Peyer's patch (tissue), 4 donors: ENCODE measurements at regions not wholly inside any gene's neighbourhood (a gene's known extent, or its start where the extent isn't known, plus 50 kb on each side); places are given as distances from the start of the nearest gene placed in this dataset.

ENCODE experiments used
- DNase-seq, 3 donors: peaks; one replicate each; pipeline ENCODE4 v3.0.0-alpha.2; 2017 to 2019
- H3K27ac ChIP-seq, 4 donors: fragments of 200-600 bp; sonication (generic); one replicate each; pipeline ENCODE4 v1.5.1; 2016 to 2019
- H3K27me3 ChIP-seq, 2 donors: fragments of 200-600 bp; sonication (generic); one replicate each; pipeline ENCODE4 v1.5.1; 2019
- H3K36me3 ChIP-seq, 3 donors: fragments of 200-600 bp; sonication (generic); one replicate each; pipeline ENCODE4 v1.5.1; 2016 to 2019
- H3K4me1 ChIP-seq, 4 donors: fragments of 200-600 bp; sonication (generic); one replicate each; pipeline ENCODE4 v1.5.1; 2016 to 2019
- H3K4me3 ChIP-seq, 4 donors: fragments of 200-600 bp; sonication (generic); 1 replicate in 3 of 4; 2 replicates in 1 of 4; pipeline ENCODE4 v1.5.1; 2016 to 2019; ENCODE audit warnings: mild to moderate bottlenecking in 1 of 4
- H3K9me3 ChIP-seq, 4 donors: fragments of 200-600 bp; sonication (generic); one replicate each; pipeline ENCODE4 v1.5.1; 2016 to 2019; ENCODE audit warnings: mild to moderate bottlenecking in 1 of 4
- CTCF ChIP-seq, 6 experiments: fragments of 450-650 bp in 4 of 6; fragments of 200-600 bp in 2 of 6; sonication (generic) in 1 of 6; IDR thresholded peaks; one replicate each; pipeline ENCODE4 v1.5.1; 2017 to 2019; ENCODE audit warnings: antibody characterized with exemption in 6 of 6, mild to moderate bottlenecking in 3 of 6, moderate library complexity in 1 of 6
- POLR2A ChIP-seq, 2 donors: fragments of 450-650 bp; IDR thresholded peaks; one replicate each; pipeline ENCODE4 v1.5.1; 2017; ENCODE audit warnings: antibody characterized with exemption in 2 of 2, mild to moderate bottlenecking in 2 of 2, moderate library complexity in 2 of 2

GRCh38 chr4:3869661-3870566, 103.7 kb downstream of the ADRA2C start:
- Histone ChIP-seq H3K4me1 (peaks cover 0 to 6% (median 0%) of the 10 kb centered on the region in 4 donors), H3K9me3 (no peaks in the 10 kb centered on the region), H3K27me3 (peaks cover 0 to 4% of the 10 kb centered on the region in 2 donors), H3K27ac (no peak overlapping the region), H3K36me3 (no peaks in the 10 kb centered on the region), H3K4me3 (no peak overlapping the region)
- TF ChIP-seq CTCF (IDR thresholded peaks at IDR 0.05) (no peak), POLR2A (IDR thresholded peaks at IDR 0.05) (no peak)
- DNase-seq, result peak in 2 of 3 donors; percentile 22 to 34

GRCh38 chr4:3870567-3870962, 104.4 kb downstream of the ADRA2C start:
- no peaks in the 10 kb centered on the region for H3K36me3 ChIP-seq
- peaks cover 0 to 6% (median 0%) of the 10 kb centered on the region in 4 donors for H3K4me1 ChIP-seq
- peak in 2 of 3 donors; percentile 27 to 36 for DNase-seq
- H3K27ac ChIP-seq, result no peak overlapping the region
- no peak overlapping the region for H3K4me3 ChIP-seq
- no peaks in the 10 kb centered on the region for H3K9me3 ChIP-seq
- no peak for TF ChIP-seq POLR2A (IDR thresholded peaks at IDR 0.05)
- no peak for TF ChIP-seq CTCF (IDR thresholded peaks at IDR 0.05)
- peaks cover 0 to 4% of the 10 kb centered on the region in 2 donors for H3K27me3 ChIP-seq

- peaks cover 0 to 4% of the 10 kb centered on the region in 2 donors for H3K27me3 ChIP-seq
- H3K9me3 ChIP-seq, result no peaks in the 10 kb centered on the region
- no peaks in the 10 kb centered on the region for H3K36me3 ChIP-seq
- H3K27ac ChIP-seq, result no peak overlapping the region
- no peak overlapping the region for H3K4me3 ChIP-seq
- no peak for TF ChIP-seq POLR2A (IDR thresholded peaks at IDR 0.05)
- TF ChIP-seq CTCF (IDR thresholded peaks at IDR 0.05), result no peak
- DNase-seq, result peak in 2 of 3 donors; percentile 44 to 46
- peaks cover 0 to 6% (median 0%) of the 10 kb centered on the region in 4 donors for H3K4me1 ChIP-seq
Measured at GRCh38 chr4:3871181-3871852, 105.1 kb downstream of the ADRA2C start.

DNA sequence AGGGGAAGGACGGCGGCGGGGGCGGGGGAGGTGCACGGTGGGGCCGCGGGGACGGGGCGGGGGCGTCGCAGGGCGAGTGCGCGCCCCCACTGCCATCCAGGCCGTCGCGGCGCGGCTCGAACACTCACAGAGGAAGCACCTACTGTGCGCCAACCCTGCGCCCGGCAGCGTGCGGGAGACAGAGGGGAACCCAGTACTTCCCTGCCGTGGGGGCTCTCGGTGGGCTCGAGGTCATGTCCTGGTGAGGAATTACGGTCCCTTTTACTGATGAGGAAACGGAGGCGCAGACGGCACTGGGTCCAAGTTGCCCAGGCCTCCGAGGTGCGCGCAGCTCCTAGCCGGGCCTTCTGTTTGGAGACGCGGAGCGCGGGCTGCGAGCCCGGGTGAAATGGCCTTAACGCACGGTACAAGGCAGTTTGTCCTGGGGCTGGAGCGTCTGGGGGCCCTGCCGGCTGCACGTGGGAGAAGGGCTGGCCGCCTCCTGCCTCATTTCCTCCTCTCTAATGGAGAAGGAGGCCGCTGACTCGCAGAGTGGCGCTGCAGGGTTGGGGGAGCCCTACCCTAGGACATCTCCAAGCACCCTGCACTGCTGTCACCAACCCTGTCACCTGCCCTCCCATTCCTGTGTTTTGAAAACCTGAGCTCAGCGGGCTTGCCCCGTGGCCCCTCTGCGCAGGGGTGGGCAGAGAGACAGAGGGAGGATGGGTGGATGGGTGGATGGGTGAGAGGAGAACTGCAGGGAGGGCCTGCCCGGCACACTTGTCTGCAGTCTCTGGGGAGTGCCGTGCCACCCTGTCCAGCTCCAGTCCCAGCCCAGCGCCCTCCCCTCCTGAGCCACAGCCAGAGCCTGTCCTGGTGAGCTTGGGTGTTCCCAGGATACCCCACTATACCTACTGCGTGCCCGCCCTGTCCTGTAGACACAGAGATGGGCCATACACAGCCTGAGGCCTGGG, 106.0 kb downstream of the ADRA2C start:
- peaks cover 0 to 6% (median 0%) of the 10 kb centered on the region in 4 donors for H3K4me1 ChIP-seq
- H3K27ac ChIP-seq, result no peak overlapping the region
- peaks cover 0 to 4% of the 10 kb centered on the region in 2 donors for H3K27me3 ChIP-seq
- DNase-seq, result peak in 2 of 3 donors; percentile 40
- no peaks in the 10 kb centered on the region for H3K36me3 ChIP-seq
- H3K9me3 ChIP-seq, result no peaks in the 10 kb centered on the region
- no peak for TF ChIP-seq POLR2A (IDR thresholded peaks at IDR 0.05)
- no peak for TF ChIP-seq CTCF (IDR thresholded peaks at IDR 0.05)
- H3K4me3 ChIP-seq, result no peak overlapping the region

DNA sequence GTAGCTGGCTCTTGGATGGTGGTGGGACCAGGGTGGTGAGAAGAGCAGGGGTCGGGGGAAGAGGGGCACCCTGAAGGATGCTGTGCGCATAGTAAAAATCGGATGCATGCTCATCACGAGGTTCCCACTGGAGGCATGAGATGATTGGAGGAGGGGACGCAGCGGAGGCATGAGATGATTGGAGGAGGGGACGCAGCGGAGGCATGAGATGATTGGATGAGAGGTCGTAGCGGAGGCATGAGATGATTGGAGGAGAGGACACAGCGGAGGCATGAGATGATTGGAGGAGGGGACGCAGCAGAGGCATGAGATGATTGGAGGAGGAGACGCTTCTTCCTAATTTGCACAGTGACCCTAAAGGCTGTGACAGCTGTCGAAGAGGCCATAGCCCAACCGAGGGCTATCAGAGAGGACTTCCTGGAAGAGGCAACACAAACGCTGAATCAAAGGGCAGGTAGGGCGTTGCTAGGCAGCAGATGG, 106.7 kb downstream of the ADRA2C start:
- Histone ChIP-seq H3K27me3 (peaks cover 0 to 4% of the 10 kb centered on the region in 2 donors), H3K36me3 (no peaks in the 10 kb centered on the region), H3K4me1 (peaks cover 0 to 6% (median 0%) of the 10 kb centered on the region in 4 donors), H3K4me3 (no peak overlapping the region), H3K27ac (no peak overlapping the region), H3K9me3 (no peaks in the 10 kb centered on the region)
- no peak for DNase-seq
- TF ChIP-seq CTCF (IDR thresholded peaks at IDR 0.05) (no peak), POLR2A (IDR thresholded peaks at IDR 0.05) (no peak)
